Mucosa of descending colon (tissue), 3 donors: ENCODE measurements at regions not wholly inside any gene's neighbourhood (a gene's known extent, or its start where the extent isn't known, plus 50 kb on each side); places are given as distances from the start of the nearest gene placed in this dataset.

Experiments
- ATAC-seq: fragments of 200-7000 bp; cut with Tn5 transposase; one replicate; pipeline ENCODE4 v1.9.1; 2020; ENCODE audit warnings: mild to moderate bottlenecking, moderate library complexity
- DNase-seq, 3 donors: peaks; one replicate each; pipeline ENCODE4 v3.0.0-alpha.2; 2020
- H3K36me3 ChIP-seq: fragments of 200-600 bp; one replicate; pipeline ENCODE4 v1.8.0; 2021; ENCODE audit warnings: low read depth, mild to moderate bottlenecking
- H3K4me1 ChIP-seq: fragments of 200-600 bp; one replicate; pipeline ENCODE4 v1.8.0; 2021; ENCODE audit warnings: low read depth, mild to moderate bottlenecking
- H3K4me3 ChIP-seq: fragments of 200-600 bp; one replicate; pipeline ENCODE4 v1.8.0; 2021; ENCODE audit warnings: mild to moderate bottlenecking
- H3K9me3 ChIP-seq: fragments of 200-600 bp; one replicate; pipeline ENCODE4 v1.8.0; 2021; ENCODE audit warnings: mild to moderate bottlenecking
- CTCF ChIP-seq: fragments of 200-600 bp; IDR thresholded peaks from one replicate; pipeline ENCODE4 v1.8.0; 2022; ENCODE audit warnings: antibody characterized with exemption, mild to moderate bottlenecking
- intact Hi-C, 2 donors: fragments of 100-400 bp; cut with DNase I in 1 of 2; cut with micrococcal nuclease in 1 of 2; formaldehyde crosslinking; loops; one replicate each; pipeline versions ENCODE4 v1.11.0 to v1.11.1; 2022; cut with DNase I, micrococcal nuclease
- donor health status: DM: no; HTN: no; CAD: no; lungs with moderate emphysema.
- donor health status: DM: no; HTN: no; CAD: no.
- donor health status: DM: no; HTN: yes; CAD: no.

GRCh38 chr10:3460420-3461128 lies 288.0 kb upstream of the PITRM1 start:
- intact Hi-C loops: loop anchor here (5.0 to 10.0 kb wide), 2 partner anchors 33 to 324 kb away; partner anchors contain the start of gene KLF6 (in 1 of the 2)
- H3K9me3 ChIP-seq: no peaks in the 10 kb centered on the region
- DNase-seq (no peak), ATAC-seq (peak; percentile 23)
- no peak overlapping the region for H3K4me3 ChIP-seq
- no peaks in the 10 kb centered on the region for H3K36me3 ChIP-seq
- peaks cover 6% of the 10 kb centered on the region for H3K4me1 ChIP-seq
- TF ChIP-seq CTCF: no peak

GRCh38 chr10:3455385-3456334 lies 283.1 kb upstream of the PITRM1 start:
- DNase-seq: no peak
- Histone ChIP-seq H3K4me3 (no peak overlapping the region), H3K9me3 (no peaks in the 10 kb centered on the region), H3K36me3 (no peaks in the 10 kb centered on the region), H3K4me1 (no peaks in the 10 kb centered on the region)
- no peak for ATAC-seq
- intact Hi-C loops: no loop called here
- no peak for TF ChIP-seq CTCF

- DNase-seq (no peak), ATAC-seq (no peak)
- no peak for TF ChIP-seq CTCF
- intact Hi-C loops: no loop called here
- no peak overlapping the region for H3K4me3 ChIP-seq
- no peaks in the 10 kb centered on the region for H3K36me3 ChIP-seq
- no peaks in the 10 kb centered on the region for H3K4me1 ChIP-seq
- no peaks in the 10 kb centered on the region for H3K9me3 ChIP-seq
Measured at GRCh38 chr10:3452683-3453361, 280.2 kb upstream of the PITRM1 start.

GRCh38 chr10:3452173-3452626 lies 279.6 kb upstream of the PITRM1 start:
- DNase-seq: no peak

More at GRCh38 chr10:3452173-3452626, 279.6 kb upstream of the PITRM1 start:
- peak; percentile 36 for ATAC-seq
- TF ChIP-seq CTCF: no peak
- intact Hi-C loops: no loop called here
- Histone ChIP-seq H3K36me3 (no peaks in the 10 kb centered on the region), H3K4me3 (no peak overlapping the region), H3K9me3 (no peaks in the 10 kb centered on the region), H3K4me1 (no peaks in the 10 kb centered on the region)
